ENCODE measurements at regions not wholly inside any gene's neighbourhood (a gene's known extent, or its start where the extent isn't known, plus 50 kb on each side); places are given as distances from the start of the nearest gene placed in this dataset.
"Not testable (repeated sequence)": the region's sequence is repeated elsewhere in the genome, so short reads cannot be mapped to it uniquely, and the experiment has no call there.

DNA sequence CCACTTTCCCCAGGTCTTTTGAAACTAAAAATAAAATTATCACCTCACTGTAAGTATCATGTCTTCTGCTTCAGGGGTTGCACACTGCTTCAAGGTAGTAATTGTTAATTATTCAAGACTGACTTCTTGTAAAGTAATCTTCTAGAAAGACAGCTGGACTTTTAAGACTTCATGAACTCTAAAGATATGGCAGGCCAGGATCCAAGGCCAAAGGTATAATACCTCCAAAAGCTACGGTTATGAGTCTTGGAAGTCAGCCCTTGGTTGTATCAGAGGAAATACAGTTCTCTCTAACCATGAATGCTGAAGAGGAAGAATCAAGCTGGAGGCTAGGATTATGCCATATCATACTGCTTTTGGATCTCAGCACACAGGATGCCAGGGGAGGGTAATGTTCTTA lies 1346.8 kb upstream of the GJE1 start:
- no peak for DNase-seq

DNA sequence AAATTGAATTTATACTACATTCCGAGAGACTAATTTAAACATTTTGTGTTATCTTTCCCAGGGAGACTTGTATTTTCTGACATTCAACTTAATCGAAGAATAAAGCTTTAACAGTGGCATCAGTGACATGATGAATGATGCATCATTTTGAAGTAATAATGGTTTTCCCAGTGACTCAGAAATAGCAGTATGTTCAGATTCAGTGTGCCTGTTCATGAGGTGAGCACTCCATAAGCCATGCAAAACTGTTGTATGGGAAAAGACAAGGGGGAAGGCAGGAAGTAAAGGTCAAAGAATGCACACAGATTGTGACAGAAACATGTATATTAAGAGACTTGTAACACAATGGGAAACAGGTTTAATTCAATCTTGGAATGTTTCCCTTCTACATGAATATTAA lies 1348.2 kb upstream of the GJE1 start:
- DNase-seq, result no peak

GRCh38 chr6:140783504-140783903 lies 1349.2 kb upstream of the GJE1 start:
- DNase-seq, result not testable (repeated sequence)

- no peak for DNase-seq
Observed at GRCh38 chr6:140782941-140783340, 1349.8 kb upstream of the GJE1 start.

DNA sequence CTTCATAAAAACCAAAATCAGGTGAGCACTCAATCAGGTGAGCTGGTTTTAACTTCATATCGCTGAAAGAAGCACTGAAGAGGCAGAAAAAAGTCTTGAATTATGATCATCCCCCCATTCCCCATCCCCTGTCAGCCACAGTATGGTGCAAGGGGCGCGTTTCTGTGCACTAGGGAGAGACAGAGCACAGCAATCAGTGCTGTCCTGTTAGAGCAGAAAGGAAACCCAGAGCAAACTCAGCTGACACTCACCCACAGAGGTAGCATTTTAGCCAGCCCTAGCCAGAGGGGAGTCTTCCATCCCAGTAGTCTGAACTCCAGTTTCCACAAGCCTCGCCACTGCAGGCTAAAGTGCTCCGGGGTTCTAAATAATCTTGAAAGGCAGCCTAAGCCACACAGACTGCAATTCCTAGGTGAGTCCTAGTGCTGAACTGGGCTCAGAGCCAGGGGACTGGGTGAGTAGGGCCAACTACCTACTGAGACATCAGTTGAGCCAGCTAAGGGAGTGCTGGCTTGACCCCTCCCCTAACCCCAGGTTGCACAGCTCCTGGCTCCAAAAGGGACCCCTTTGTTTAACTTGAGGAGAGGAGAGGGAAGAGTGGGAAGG lies 1352.6 kb upstream of the GJE1 start:
- DNase-seq, result no peak

DNA sequence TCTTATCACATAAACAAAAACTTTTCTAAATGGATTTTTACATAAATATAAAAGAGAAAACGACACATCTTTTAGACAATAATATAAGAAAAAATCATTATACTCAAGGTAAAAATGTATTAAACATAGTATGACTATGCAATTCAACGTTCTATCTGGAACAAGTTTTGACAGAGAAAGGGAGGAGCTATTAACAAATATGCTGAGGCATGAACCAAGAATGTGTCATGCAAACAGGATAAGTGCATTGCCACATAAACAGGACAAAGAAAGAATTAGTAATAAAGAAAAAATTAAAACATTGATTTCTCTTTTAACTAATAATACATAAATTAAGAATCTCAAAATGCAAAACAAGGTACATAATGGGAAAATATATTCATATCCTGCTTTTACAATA lies 1353.4 kb upstream of the GJE1 start:
- no peak for DNase-seq

DNA sequence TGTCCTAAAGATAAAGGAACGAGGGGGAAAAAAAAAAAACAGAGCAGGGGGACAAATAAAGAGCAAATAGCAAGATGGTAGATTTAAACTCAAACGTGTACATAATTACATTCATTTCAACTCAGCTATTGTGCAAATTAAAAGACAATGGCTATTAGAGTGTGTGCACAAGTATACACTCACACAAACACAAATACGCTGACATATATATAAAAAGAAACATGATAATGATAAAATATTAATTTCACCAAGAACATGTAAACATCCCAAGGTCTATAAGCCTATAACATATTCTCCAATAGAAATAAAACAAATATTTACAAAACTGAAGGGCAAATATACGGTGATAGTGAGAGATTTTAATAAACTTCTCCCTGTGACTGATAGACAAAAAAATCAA lies 1354.9 kb upstream of the GJE1 start:
- DNase-seq, result no peak

GRCh38 chr6:140775061-140775460 lies 1357.7 kb upstream of the GJE1 start:
- DNase-seq, result no peak

DNA sequence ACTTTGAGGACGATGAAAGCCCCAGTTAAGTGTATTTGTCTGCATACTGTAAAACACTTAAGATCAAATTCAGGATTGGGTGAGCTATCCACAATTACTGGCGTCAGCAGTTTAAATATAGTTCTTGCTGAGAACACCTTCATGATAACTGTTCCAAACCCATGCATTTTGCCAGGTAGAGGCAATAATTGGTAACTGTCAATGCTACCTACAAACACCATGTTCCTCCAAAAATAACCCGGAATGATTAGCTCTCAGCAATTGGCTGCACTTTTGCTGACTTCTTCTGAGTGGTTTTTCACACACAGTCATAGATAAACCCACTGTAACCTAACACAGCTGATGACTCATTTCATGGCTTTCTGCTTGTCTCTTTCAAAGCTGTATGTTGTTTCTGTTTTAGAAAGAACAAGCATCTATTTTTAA lies 1358.6 kb upstream of the GJE1 start:
- no peak for DNase-seq

- DNase-seq, result no peak
Observed at GRCh38 chr6:140773276-140773675, 1359.4 kb upstream of the GJE1 start.

GRCh38 chr6:140772576-140772975 lies 1360.1 kb upstream of the GJE1 start:
- no peak for DNase-seq

DNA sequence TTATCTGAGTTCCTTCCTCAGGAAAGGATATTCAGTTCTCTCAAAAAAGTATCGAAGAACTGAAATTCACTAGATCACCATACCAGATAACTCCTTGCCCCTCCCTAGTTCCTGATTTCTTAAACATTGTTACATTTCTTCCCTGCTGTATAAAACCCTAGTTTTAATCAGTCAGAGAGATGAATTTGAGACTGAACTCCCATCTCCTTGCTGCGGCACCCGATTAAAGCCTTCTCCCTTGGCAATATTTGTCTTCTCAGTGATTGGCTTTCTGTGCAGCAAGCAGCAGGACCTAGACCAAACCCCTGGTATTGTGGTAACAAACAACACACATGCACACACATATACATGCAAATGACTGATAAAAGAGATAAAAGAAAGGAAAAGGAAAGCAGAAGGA lies 1364.6 kb upstream of the GJE1 start:
- DNase-seq, result no peak

DNA sequence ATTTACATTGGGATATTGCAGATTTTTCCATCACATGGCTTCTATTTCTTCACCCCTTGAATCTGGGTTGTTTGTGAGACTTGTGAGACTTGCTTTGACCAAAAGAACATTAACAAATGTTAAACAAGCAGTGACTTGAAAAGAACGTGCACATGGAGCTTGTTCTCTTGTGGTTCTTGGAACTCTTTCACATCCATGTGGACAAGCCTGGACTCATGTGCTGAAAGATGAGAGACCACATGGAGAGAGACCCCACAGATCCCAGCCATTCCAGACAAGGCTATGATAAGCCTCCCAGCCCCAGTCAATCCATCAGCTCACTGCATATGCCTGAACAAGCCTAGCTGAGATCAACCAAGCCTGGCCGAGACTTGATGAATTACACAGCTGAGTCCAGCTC lies 1365.7 kb upstream of the GJE1 start:
- DNase-seq, result no peak

DNA sequence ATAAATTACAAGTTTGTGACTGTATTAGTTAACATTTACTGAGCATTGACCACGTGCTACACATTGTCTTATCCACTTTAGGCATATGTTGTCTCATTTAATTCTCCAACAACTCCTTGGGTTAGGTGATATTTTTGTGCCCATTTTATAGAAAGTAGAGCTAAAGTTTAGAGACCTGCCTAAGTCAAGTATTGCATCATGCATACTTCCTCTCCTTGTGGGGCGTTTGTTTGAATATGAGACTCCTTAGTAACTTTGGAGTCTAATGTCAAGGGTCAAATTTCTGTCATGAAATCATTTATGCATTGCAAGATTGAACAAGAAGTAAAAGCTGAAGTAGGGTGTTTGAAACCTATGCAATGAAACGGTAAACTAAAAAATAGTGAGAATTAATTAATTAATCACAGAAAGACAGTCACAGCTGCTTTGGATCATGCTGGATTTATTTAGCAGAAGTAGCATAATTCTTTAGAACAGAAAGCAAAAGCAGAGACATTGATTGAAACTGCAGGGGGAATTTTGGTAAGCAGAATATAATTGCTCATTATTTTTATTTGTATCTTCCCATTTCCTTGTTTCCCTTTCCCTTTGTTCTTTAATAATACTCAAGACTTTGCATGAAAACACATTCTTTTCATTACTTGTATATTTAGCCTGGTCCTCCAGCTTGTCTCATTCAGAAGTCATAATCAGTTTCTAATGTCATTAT lies 1374.4 kb upstream of the GJE1 start:
- no peak for DNase-seq

- no peak for DNase-seq
Observed at GRCh38 chr6:140752234-140752633, 1377.8 kb upstream of the CITED2 start.

DNA sequence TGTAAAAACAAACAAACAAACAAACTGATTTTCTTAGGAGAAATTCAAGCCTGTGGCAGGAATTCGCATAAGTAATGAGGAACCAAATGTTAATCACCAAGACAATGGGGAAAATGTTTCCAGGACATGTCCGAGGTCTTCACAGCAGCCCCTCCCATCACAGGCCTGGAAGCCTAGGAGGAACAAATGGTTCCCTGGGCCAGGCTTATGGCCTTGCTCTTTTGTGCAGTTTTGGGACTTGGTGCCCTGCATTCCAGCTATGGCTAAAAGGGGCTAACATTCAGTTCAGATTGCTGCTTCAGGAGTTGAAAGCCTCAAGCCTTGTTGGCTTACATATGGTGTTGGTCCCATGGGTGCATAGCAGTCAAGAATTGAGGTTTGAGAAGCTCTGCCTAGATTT lies 1372.7 kb upstream of the CITED2 start:
- no peak for DNase-seq

DNA sequence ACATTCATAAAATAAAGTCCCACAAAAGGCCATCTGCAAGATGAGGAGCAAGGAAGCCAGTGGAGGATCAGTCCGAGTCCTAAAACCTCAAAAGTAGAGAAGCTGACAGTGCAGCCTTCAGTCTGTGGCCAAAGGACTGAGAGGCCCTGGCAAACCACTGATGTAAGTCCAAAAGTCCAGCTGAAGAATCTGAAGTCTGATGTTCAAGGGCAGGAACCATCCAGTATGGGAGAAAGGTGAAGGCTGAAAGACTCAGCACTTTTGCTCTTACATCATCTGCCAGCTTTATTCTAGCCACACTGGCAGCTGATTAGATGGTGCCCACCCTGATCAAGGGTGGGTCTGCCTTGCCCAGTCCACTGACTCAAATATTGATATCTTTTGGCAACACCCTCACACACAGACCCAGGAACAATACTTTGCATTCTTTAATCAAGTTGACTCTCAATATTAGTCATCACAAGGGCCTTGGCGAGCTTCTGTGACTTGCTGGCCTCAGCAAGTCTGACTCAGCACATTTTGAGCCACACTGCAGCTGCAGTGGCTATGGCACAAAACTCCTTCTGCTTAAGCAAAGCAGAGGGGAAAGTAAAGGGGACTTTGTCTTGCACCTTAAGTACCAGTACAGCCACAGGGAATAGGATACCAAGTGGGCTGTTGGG lies 1370.3 kb upstream of the CITED2 start:
- no peak for DNase-seq

DNA sequence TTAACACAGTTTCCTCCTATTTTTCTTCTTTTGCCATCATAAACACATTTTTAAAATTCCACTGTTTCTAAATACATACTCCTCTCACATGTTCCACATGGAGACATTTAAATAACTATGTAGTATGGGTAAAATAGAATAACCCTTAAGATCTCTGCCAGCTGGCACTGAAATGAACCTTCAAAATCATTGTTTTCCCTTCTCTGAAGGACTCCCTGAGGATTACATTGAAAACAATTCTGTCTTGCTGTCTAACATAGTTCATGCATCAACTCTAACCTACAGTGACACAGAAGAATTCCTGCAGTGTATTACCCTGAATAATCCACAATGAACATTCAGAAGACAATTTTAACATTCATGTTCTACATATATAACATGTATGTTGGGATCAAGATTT lies 1361.8 kb upstream of the CITED2 start:
- no peak for DNase-seq

DNA sequence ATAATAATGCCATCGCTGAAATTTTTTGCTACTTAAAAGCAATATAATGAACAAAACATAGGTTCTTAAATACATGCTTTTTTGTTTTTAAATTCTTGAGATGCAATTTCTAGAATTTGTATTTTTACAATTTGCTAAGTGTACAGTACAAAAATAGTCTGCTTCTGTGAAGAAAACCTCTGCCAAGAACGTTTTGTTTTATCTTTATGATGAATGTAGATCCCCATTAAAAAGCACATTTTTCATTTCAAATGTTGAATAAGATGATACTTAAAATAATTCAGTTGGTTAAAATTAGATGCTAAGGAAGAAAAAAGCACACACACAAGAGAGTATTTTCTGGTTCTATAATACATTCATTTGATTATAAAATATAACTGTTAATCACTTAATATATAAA lies 1358.5 kb upstream of the CITED2 start:
- DNase-seq, result no peak

GRCh38 chr6:140732155-140732554 lies 1357.7 kb upstream of the CITED2 start:
- no peak for DNase-seq

- DNase-seq, result no peak
Observed at GRCh38 chr6:140731741-140732140, 1357.3 kb upstream of the CITED2 start.

DNA sequence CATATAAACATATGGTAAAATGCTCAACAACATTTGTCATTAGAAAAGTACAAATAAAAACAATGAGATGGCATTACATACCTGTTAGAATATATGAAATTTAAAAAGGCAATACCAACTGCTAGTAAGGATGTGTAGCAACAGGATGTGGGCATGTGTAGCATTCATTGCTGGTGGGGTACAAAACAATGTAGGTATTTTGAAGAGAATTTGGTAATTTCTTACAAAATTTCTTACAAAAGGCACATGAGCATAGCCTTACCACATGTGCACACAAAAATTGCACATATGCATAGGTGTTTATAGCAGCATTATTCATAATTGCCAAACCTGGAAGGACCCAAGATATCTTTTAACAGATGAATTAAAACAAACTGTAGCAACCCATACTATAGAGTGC lies 1355.1 kb upstream of the CITED2 start:
- no peak for DNase-seq

- DNase-seq, result no peak
Observed at GRCh38 chr6:140718021-140718420, 1343.6 kb upstream of the CITED2 start.

GRCh38 chr6:140713495-140713894 lies 1339.0 kb upstream of the CITED2 start:
- no peak for DNase-seq
